Erythroblast (primary cell): ENCODE measurements at regions not wholly inside any gene's neighbourhood (a gene's known extent, or its start where the extent isn't known, plus 50 kb on each side); places are given as distances from the start of the nearest gene placed in this dataset.

Experiments
- GATA1 ChIP-seq: IDR thresholded peaks from 2 replicates; pipeline ENCODE4 v1.6.1; 2011; ENCODE audit warnings: low read depth, mild to moderate bottlenecking, control low read depth, low read length, moderate library complexity
- POLR2A ChIP-seq: IDR thresholded peaks from 2 replicates; pipeline ENCODE4 v1.6.1; 2011; ENCODE audit warnings: mild to moderate bottlenecking, low read length

- TF ChIP-seq POLR2A (no peak), GATA1 (no peak)
These were observed 710.6 kb downstream of the MRPL39 start for GRCh38 chr21:24896735-24897124.
